ENCODE measurements at regions not wholly inside any gene's neighbourhood (a gene's known extent, or its start where the extent isn't known, plus 50 kb on each side); places are given as distances from the start of the nearest gene placed in this dataset.

DNA sequence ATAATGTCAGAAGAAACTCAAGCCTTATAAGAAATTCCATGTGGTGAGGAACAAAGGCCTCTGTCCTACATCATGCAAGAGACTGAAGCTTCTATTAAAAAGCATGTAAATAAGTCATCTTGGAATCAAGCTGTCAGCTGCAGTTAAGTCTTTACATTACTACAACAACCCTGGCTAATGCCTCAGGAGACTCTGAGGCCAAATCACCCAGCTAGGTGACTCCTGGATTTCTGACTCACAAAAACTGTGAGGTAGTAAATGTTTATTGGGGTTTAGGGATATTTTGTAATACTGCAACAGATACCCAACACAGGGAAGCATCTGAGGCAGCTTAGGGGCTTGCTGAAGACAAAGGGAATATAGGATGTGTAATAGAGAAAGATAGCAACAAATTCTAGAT, 89.6 kb downstream of the C11orf87 start:
- no peak for TF ChIP-seq EZH2 (IDR thresholded peaks at IDR 0.05; ENCODE audit: borderline replicate concordance)
- TF ChIP-seq, protein P1, sequence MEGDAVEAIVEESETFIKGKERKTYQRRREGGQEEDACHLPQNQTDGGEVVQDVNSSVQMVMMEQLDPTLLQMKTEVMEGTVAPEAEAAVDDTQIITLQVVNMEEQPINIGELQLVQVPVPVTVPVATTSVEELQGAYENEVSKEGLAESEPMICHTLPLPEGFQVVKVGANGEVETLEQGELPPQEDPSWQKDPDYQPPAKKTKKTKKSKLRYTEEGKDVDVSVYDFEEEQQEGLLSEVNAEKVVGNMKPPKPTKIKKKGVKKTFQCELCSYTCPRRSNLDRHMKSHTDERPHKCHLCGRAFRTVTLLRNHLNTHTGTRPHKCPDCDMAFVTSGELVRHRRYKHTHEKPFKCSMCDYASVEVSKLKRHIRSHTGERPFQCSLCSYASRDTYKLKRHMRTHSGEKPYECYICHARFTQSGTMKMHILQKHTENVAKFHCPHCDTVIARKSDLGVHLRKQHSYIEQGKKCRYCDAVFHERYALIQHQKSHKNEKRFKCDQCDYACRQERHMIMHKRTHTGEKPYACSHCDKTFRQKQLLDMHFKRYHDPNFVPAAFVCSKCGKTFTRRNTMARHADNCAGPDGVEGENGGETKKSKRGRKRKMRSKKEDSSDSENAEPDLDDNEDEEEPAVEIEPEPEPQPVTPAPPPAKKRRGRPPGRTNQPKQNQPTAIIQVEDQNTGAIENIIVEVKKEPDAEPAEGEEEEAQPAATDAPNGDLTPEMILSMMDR (IDR thresholded peaks at IDR 0.05; ENCODE audit: poor library complexity): no peak
